NCI-H1694 treated with DMSO at 0.1 percent for 48 hours (cell line): ENCODE measurements at regions not wholly inside any gene's neighbourhood (a gene's known extent, or its start where the extent isn't known, plus 50 kb on each side); places are given as distances from the start of the nearest gene placed in this dataset.
"Not testable (repeated sequence)": the region's sequence is repeated elsewhere in the genome, so short reads cannot be mapped to it uniquely, and the experiment has no call there.

Source experiments
- DNase-seq: peaks from one replicate; lab custom pipeline; 2025; lab: John Stamatoyannopoulos, UW

GRCh38 chr2:89797320-89798038 is 1106.0 kb downstream of the RPIA start:
- DNase-seq: no peak

GRCh38 chr2:89801207-89801606 is 1109.7 kb downstream of the RPIA start:
- DNase-seq: not testable (repeated sequence)

- not testable (repeated sequence) for DNase-seq
These were observed 1114.9 kb downstream of the RPIA start for GRCh38 chr2:89806363-89806762.

DNA sequence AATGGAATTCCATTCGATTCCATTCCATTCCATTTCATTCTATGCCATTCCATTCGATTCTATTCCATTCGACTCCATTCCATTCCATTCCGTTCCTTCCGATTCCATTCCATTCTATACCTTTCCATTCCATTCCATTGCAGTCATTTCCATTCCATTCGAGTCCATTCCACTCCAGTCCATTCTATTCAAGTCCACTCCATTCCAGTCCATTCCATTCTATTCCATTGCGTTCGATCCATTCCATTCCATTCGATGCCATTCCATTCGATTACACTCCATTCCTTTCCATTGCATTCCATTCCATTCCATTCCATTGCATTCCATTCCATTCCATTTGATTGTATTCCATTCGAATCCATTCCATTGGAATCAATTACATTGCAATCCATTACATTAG is 1119.8 kb downstream of the RPIA start:
- DNase-seq: no peak

GRCh38 chr2:89811910-89812309 is 1120.4 kb downstream of the RPIA start:
- not testable (repeated sequence) for DNase-seq

DNA sequence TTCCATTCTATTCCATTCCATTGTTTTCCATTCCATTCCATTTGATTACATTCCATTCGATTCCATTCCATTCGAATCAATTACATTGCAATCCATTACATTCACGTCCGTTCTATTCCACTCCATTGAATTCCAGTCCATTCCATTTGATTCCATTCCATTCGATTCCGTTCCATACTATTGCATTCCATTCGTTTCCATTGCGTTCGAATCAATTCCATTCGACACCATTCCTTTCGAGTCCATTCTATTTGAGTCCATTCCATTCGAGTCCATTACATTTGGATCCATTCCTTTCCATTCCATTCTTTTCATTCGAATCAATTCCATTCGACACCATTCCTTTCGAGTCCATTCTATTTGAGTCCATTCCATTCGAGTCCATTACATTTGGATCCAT is 1122.9 kb downstream of the RPIA start:
- DNase-seq: not testable (repeated sequence)

DNA sequence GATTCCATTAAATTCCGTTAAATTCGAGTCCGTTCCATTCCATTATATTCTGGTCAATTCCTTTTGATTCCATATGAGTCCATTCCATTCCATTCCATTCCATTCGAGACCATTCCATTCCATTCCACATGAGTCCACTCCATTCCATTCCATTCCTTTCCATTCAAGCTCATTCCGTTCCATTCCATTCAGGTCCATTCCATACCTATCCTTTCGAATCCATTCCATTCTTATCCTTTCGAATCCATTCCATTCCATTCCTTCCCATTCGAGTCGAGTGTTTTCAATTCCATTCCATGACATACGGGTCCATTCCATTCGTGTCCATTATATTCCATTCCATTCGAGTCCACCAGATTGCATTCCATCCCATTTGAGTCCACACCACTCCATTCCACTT is 1127.4 kb downstream of the RPIA start:
- DNase-seq: no peak

GRCh38 chr2:89819809-89820208 is 1128.3 kb downstream of the RPIA start:
- no peak for DNase-seq

DNA sequence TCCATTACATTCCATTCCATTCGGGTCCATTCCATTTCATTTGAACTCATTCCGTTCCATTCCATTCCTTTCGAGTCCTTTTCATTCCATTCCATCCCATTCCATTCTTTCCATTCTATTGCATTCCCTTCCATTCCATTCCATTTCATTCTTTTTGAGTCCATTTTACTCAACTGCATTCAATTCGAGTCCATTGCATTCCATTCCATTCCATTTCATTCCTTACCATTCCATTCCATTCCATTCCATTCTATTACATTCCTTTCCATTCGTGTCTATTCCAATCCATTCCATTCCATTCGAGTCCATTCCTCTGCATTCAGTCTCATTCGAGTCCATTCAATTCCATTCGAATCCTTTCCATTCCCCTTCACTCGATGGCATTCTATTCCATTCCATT is 1128.8 kb downstream of the RPIA start:
- no peak for DNase-seq

- DNase-seq: no peak
These were observed 1130.0 kb downstream of the RPIA start for GRCh38 chr2:89821455-89821945.

- DNase-seq: not testable (repeated sequence)
These were observed 1130.9 kb downstream of the RPIA start for GRCh38 chr2:89822342-89822741.

DNA sequence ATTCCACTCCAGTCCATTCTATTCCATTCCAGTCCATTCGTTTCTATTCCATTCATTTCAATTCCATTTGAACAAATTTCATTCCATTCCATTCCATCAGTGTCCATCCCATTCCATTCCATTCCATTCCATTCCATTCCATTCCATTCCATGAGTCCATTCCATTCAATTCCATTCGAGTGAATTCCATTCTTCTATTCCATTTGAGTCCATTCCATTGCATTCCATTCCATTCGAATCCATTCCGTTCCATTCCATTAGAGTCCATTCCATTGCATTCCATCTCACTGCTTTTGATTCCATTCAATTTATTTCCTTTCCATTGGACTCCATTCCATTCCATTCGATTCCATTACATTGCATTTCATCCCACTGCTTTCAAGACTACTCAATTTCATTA is 1132.1 kb downstream of the RPIA start:
- DNase-seq: no peak

DNA sequence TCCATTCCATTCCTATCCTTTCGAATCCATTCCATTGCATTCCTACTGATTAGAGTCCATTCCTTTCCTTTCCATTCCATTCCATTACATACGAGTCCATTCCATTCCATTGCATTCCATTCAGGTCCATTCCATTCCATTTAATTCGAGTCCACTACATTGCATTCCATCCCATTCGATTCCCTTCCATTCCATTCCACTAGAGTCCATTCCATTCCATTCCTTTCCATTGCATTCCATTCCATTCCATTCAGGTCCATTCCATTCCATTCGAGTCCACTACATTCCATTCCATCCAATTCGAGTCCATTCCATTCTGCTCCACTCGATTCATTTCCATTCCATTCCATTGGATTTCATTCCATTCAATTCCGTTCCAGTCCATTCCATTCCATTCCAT is 1133.6 kb downstream of the RPIA start:
- DNase-seq: no peak

DNA sequence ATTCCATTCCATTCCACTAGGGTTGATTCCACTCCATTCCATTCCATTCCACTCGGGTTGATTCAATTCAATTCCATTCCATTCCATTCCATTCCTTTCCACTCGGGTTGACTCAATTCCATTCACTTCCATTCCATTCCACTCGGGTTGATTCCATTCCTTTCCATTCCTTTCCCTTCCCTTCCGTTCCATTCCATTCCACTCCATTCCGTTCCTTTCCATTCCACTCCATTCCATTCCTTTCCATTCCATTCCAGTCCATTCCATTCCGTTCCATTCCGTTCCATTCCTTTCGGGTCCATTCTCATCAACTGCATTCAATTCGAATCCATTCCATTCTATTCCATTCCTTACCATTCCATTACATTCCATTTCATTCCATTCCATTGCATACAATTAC is 1135.3 kb downstream of the RPIA start:
- DNase-seq: not testable (repeated sequence)

GRCh38 chr2:89827829-89828228 is 1136.4 kb downstream of the RPIA start:
- DNase-seq: not testable (repeated sequence)

- not testable (repeated sequence) for DNase-seq
These were observed 1136.9 kb downstream of the RPIA start for GRCh38 chr2:89828416-89828815.

DNA sequence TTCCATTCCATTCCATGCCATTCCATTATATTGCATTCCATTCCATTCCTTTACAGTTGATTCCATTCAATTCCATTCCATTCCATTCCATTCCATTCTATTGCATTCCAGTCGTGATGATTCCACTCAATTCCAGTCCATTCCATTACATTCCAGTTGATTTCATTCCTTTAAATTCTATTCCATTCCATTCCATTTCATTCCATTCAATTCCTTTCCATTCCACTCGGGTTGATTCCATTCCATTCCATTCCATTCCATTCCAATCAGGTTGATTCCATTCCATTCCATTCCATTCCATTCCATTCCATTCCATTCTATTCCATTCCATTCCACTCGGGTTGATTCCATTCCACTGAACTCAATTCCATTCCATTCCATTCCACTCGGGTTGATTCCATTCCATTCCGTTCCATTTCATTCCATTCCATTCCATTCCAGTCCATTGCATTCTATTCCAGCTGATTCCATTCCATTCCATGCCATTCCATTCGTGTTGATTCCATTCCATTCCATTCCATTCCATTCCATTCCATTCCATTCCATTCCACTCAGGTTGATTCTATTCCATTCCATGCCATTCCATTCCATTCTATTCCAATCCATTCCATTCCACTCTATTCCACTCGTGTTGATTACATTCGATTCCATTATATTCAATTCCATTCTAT is 1137.6 kb downstream of the RPIA start:
- DNase-seq: not testable (repeated sequence)

DNA sequence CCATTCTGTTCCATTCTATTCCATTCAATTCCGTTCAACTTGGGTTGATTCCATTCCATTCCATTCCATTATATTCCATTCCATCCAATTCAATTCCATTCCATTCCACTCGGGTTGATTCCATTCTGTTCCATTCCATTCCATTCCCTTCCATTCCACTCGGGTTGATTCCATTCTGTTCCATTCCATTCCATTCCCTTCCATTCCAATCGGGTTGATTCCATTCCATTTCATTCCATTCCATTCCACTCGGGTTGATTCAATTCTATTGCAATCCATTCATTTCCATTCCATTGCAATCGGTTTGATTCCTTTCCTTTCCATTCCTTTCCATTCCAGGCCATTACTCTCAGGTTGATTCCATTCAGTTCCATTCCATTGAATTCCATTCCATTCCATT is 1138.4 kb downstream of the RPIA start:
- DNase-seq: no peak

DNA sequence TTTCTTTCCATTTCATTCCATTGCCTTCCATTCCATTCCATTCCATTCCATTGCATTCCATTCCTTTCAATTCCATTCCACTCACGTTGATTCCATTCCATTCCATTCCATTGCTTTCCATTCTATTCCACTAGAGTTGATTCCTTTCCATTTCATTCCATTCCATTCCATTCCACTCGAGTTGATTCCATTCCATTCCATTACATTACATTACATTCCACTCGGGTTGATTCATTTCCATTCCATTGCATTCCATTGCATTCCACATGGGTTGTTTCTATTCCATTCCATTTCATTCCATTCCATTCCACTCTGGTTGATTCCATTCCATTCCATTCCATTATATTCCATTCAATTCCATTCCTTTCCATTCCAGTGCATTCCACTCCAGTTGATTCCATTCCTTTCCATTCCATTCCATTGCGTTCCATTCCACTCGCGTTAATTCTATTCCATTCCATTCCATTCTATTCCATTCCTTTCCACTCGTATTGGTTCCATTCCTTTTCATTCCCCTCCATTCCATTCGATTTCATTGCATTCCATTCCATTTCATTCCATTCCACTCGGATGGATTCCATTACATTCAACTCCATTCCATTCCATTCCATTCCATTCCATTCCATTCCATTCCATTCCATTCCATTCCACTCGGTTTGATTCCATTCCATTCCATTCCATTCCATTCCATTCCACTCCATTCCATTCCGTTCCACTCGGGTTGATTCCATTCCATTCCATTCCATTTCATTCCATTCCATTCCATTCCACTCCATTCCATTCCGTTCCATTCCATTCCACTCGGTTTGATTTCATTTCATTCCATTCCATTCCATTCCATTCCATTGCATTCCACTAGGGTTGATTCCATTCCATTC is 1139.1 kb downstream of the RPIA start:
- DNase-seq: not testable (repeated sequence)

- no peak for DNase-seq
These were observed 1140.4 kb downstream of the RPIA start for GRCh38 chr2:89831641-89832498.

GRCh38 chr2:89833116-89833779 is 1141.8 kb downstream of the RPIA start:
- DNase-seq: no peak
